ENCODE measurements at regions not wholly inside any gene's neighbourhood (a gene's known extent, or its start where the extent isn't known, plus 50 kb on each side); places are given as distances from the start of the nearest gene placed in this dataset.

GRCh38 chr2:176461809-176462670, 192.8 kb downstream of the MTX2 start:
- ChIA-PET CTCF (no interaction called here), POLR2A (ENCODE audit: low non-redundant PET) (no interaction called here)
- no peak for TF ChIP-seq CTCF (conservative IDR thresholded peaks at IDR 0.05; ENCODE audit: low read depth)
- no peak overlapping the region for H3K27ac ChIP-seq
- DNase-seq (ENCODE audit: low spot score), result no peak

- POLR2A ChIA-PET (ENCODE audit: low non-redundant PET), result no interaction called here
- no peak for TF ChIP-seq CTCF (conservative IDR thresholded peaks at IDR 0.05; ENCODE audit: low read depth)
- CTCF ChIA-PET, result no interaction called here
Observed at GRCh38 chr2:176463546-176463945, 194.3 kb downstream of the MTX2 start.

GRCh38 chr2:176464886-176465564, 195.8 kb downstream of the MTX2 start:
- POLR2A ChIA-PET (ENCODE audit: low non-redundant PET), result no interaction called here
- DNase-seq (ENCODE audit: low spot score), result no peak
- CTCF ChIA-PET, result interaction anchor here (0.7 to 1.0 kb wide), 3 partner anchors 10 to 325 kb away, joined by 3 to 4 read pairs (median 4); no protein-coding TSS in a partner anchor
- TF ChIP-seq CTCF (conservative IDR thresholded peaks at IDR 0.05; ENCODE audit: low read depth), result no peak
- no peak overlapping the region for H3K27ac ChIP-seq

More at GRCh38 chr2:176463546-176463945, 194.3 kb downstream of the MTX2 start:
- no peak overlapping the region for H3K27ac ChIP-seq
- DNase-seq (ENCODE audit: low spot score), result no peak

GRCh38 chr2:176466918-176467452, 197.7 kb downstream of the MTX2 start:
- DNase-seq (ENCODE audit: low spot score), result no peak
- CTCF ChIA-PET, result no interaction called here
- POLR2A ChIA-PET (ENCODE audit: low non-redundant PET), result no interaction called here
- no peak overlapping the region for H3K27ac ChIP-seq
- TF ChIP-seq CTCF (conservative IDR thresholded peaks at IDR 0.05; ENCODE audit: low read depth), result no peak

GRCh38 chr2:176467595-176467994, 198.4 kb downstream of the MTX2 start:
- CTCF ChIA-PET, result no interaction called here
- DNase-seq (ENCODE audit: low spot score), result no peak
- no peak for TF ChIP-seq CTCF (conservative IDR thresholded peaks at IDR 0.05; ENCODE audit: low read depth)
- POLR2A ChIA-PET (ENCODE audit: low non-redundant PET), result no interaction called here
- H3K27ac ChIP-seq, result no peak overlapping the region

- no peak for DNase-seq (ENCODE audit: low spot score)
- TF ChIP-seq CTCF (conservative IDR thresholded peaks at IDR 0.05; ENCODE audit: low read depth), result no peak
- H3K27ac ChIP-seq, result no peak overlapping the region
- ChIA-PET CTCF (interaction anchor here (0.7 kb wide), 1 partner anchor 116 kb away, joined by 3 read pairs; no protein-coding TSS in a partner anchor), POLR2A (ENCODE audit: low non-redundant PET) (no interaction called here)
Observed at GRCh38 chr2:176468457-176469113, 199.3 kb downstream of the MTX2 start.

All from RWPE1 (cell line).